ENCODE measurements at regions not wholly inside any gene's neighbourhood (a gene's known extent, or its start where the extent isn't known, plus 50 kb on each side); places are given as distances from the start of the nearest gene placed in this dataset.
A peak's percentile ranks its signal among the peaks of the same experiment; 100 is the strongest.
"Not testable (repeated sequence)": the region's sequence is repeated elsewhere in the genome, so short reads cannot be mapped to it uniquely, and the experiment has no call there.

- DNase-seq (ENCODE audit: low read depth) = peak; percentile 39
- H3K4me3 ChIP-seq (ENCODE audit: low read length) = no peak overlapping the region
- TF ChIP-seq, protein P1, sequence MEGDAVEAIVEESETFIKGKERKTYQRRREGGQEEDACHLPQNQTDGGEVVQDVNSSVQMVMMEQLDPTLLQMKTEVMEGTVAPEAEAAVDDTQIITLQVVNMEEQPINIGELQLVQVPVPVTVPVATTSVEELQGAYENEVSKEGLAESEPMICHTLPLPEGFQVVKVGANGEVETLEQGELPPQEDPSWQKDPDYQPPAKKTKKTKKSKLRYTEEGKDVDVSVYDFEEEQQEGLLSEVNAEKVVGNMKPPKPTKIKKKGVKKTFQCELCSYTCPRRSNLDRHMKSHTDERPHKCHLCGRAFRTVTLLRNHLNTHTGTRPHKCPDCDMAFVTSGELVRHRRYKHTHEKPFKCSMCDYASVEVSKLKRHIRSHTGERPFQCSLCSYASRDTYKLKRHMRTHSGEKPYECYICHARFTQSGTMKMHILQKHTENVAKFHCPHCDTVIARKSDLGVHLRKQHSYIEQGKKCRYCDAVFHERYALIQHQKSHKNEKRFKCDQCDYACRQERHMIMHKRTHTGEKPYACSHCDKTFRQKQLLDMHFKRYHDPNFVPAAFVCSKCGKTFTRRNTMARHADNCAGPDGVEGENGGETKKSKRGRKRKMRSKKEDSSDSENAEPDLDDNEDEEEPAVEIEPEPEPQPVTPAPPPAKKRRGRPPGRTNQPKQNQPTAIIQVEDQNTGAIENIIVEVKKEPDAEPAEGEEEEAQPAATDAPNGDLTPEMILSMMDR (IDR thresholded peaks at IDR 0.05; ENCODE audit: insufficient read depth, low read depth, low read length, missing control alignments) = no peak
These were observed 260.5 kb upstream of the ANXA10 start for GRCh38 chr4:167831855-167832254.

- H3K4me3 ChIP-seq (ENCODE audit: low read length) = no peak overlapping the region
- TF ChIP-seq, protein P1 (IDR thresholded peaks at IDR 0.05; ENCODE audit: insufficient read depth, low read depth, low read length, missing control alignments) = no peak
- DNase-seq (ENCODE audit: low read depth) = peak; percentile 25
These were observed 253.7 kb upstream of the ANXA10 start for GRCh38 chr4:167838686-167839085.

DNA sequence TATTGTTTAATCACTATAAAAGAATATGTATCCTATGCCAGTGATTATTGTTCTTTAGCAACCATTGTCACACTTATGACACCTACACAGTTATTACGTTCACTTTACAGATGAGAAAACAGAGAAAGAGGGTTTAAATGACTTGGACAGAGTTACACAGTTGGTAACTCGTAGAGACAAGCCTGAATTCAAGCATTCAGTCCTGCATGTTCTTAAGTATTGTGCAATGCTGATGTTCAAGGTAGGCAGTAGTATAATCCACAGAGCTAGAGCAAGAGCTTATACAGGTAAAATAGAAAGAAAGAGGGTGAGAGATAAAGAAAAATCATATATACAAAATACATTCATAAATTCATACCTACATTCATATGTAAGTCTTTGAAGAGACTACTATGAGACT lies 249.8 kb upstream of the ANXA10 start:
- TF ChIP-seq, protein P1 (IDR thresholded peaks at IDR 0.05; ENCODE audit: insufficient read depth, low read depth, low read length, missing control alignments) = no peak
- DNase-seq (ENCODE audit: low read depth) = peak; percentile 51
- no peak overlapping the region for H3K4me3 ChIP-seq (ENCODE audit: low read length)

- TF ChIP-seq, protein P1 (IDR thresholded peaks at IDR 0.05; ENCODE audit: insufficient read depth, low read depth, low read length, missing control alignments) = no peak
- H3K4me3 ChIP-seq (ENCODE audit: low read length) = no peak overlapping the region
- no peak for DNase-seq (ENCODE audit: low read depth)
These were observed 237.5 kb upstream of the ANXA10 start for GRCh38 chr4:167854881-167855280.

DNA sequence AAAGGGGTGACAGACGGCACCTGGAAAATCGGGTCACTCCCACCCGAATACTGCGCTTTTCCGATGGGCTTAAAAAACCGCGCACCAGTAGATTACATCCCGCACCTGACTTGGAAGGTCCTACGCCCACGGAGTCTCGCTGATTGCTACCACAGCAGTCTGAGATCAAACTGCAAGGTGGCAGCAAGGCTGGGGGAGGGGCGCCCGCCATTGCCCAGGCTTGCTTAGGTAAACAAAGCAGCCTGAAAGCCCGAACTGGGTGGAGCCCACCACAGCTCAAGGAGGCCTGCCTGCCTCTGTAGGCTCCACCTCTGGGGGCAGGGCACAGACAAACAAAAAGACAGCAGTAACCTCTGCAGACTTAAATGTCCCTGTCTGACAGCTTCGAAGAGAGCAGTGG lies 234.2 kb upstream of the ANXA10 start:
- not testable (repeated sequence) for H3K4me3 ChIP-seq (ENCODE audit: low read length); DNase-seq (ENCODE audit: low read depth)

DNA sequence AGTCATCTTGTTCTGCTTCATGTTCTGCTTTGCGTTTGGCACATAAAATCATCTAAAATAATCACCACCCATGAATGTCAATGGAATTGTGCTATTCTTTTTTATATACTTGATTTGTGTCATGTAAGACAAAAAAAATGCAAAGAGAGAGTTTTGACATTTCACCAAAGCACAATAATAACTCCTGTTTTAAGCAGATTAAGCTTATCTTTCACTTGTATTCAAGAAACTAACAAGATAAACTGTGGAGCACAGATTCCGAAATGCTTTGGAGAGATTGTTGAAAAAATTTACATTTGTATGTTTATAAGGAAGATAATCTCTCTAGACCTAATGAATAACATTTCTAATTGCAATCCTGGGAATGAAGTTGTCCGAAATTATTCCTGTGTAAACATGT lies 225.1 kb upstream of the ANXA10 start:
- TF ChIP-seq, protein P1 (IDR thresholded peaks at IDR 0.05; ENCODE audit: insufficient read depth, low read depth, low read length, missing control alignments) = no peak
- no peak for DNase-seq (ENCODE audit: low read depth)
- H3K4me3 ChIP-seq (ENCODE audit: low read length) = no peak overlapping the region

DNA sequence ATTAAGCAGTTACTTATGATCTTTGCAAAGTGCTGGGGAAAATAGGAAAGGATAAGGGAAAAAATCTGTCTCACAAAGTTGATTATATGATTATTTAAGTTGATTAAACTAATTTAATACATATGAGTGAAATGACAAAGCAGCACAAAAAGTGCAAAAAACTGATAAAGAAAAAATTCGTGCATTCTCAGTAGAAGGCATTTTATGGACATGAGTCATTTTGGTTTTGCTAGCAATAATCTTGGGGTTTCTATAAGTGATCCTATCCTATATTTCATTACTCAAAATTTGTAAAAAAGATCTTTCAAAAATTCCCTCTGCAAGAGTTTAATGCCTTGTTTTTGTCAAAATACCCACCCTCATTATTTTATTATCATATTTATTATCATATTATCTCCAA lies 224.2 kb upstream of the ANXA10 start:
- TF ChIP-seq, protein P1 (IDR thresholded peaks at IDR 0.05; ENCODE audit: insufficient read depth, low read depth, low read length, missing control alignments) = no peak
- H3K4me3 ChIP-seq (ENCODE audit: low read length) = no peak overlapping the region
- peak; percentile 4 for DNase-seq (ENCODE audit: low read depth)

- TF ChIP-seq, protein P1 (IDR thresholded peaks at IDR 0.05; ENCODE audit: insufficient read depth, low read depth, low read length, missing control alignments) = no peak
- DNase-seq (ENCODE audit: low read depth) = peak; percentile 13
These were observed 218.8 kb upstream of the ANXA10 start for GRCh38 chr4:167873496-167873895.

GRCh38 chr4:167876091-167876490 lies 216.2 kb upstream of the ANXA10 start:
- not testable (repeated sequence) for H3K4me3 ChIP-seq (ENCODE audit: low read length); DNase-seq (ENCODE audit: low read depth)

More at GRCh38 chr4:167873496-167873895, 218.8 kb upstream of the ANXA10 start:
- H3K4me3 ChIP-seq (ENCODE audit: low read length) = no peak overlapping the region

DNA sequence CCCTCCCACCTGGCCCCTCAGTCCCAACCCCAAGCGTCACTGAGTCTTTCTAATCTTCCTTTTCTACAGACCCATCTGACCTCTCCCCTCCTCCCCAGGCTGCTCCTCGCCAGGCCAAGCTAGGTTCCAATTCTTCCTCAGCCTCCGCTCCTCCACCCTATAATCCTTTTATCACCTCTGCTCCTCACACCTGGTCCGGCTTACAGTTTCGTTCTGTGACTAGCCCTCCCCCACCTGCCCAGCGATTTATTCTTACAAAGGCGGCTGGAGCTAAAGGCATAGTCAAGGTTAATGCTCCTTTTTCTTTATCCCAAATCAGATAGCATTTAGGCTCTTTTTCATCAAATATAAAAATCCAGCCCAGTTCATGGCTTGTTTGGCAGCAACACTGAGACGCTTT lies 214.5 kb upstream of the ANXA10 start:
- not testable (repeated sequence) for DNase-seq (ENCODE audit: low read depth); H3K4me3 ChIP-seq (ENCODE audit: low read length)
